Heart left ventricle (tissue), 13 donors: ENCODE measurements at regions not wholly inside any gene's neighbourhood (a gene's known extent, or its start where the extent isn't known, plus 50 kb on each side); places are given as distances from the start of the nearest gene placed in this dataset.

ENCODE experiments used
- CTCF ChIP-seq, 12 donors: fragments of 200-600 bp; sonication (generic) in 4 of 12; IDR thresholded peaks; one replicate each; pipeline versions ENCODE4 v1.5.0 to v1.8.0; 2018 to 2022; ENCODE audit warnings: antibody characterized with exemption in 12 of 12, mild to moderate bottlenecking in 5 of 12
- POLR2A ChIP-seq, 2 donors: fragments of 450-650 bp; IDR thresholded peaks; one replicate each; pipeline ENCODE4 v1.6.1; 2017; ENCODE audit warnings: antibody characterized with exemption in 2 of 2, mild to moderate bottlenecking in 2 of 2, moderate library complexity in 2 of 2
- donor health status: ischemic (EF 13 %, LVEDD 7.1; RV severe dilation, severe dysfunction).
- donor health status: DM: no; HTN: yes; CAD: no.
- donor health status: DM: no; HTN: no; CAD: no.
- donor health status: ischemic (EF 25% LVEDD 6.9; RV normal size, moderate dysfunction).
- donor health status: ischemic (EF 25% LVEDD 5.7; RV mildly dilated, moderate dysfunction).
- donor health status: ischemic (EF 35%, LVEDD 5.7; RV mildly dilated, moderate dysfunction).
- donor health status: nonischemic (EF 11% LVEDD 7.7; RV severe dilation, severe dysfunction).
- donor health status: DM: yes; HTN: yes; CAD: no.
- donor health status: PGD.
- donor health status: ischemic (EF 29% LVEDD 5.4; RV normal size, mild dysfunction).
- donor health status: nonischemic (EF 23%, LVEDD 6.1; RV moderate dilation, normal function).

- no peak for TF ChIP-seq CTCF (IDR thresholded peaks at IDR 0.05)
- TF ChIP-seq POLR2A (IDR thresholded peaks at IDR 0.05), result no peak
Measured at GRCh38 chr4:101501421-101501820, 154.1 kb upstream of the PPP3CA start.
